Muscle layer of colon (tissue), 2 donors: ENCODE measurements at regions not wholly inside any gene's neighbourhood (a gene's known extent, or its start where the extent isn't known, plus 50 kb on each side); places are given as distances from the start of the nearest gene placed in this dataset.
"Not testable (repeated sequence)": the region's sequence is repeated elsewhere in the genome, so short reads cannot be mapped to it uniquely, and the experiment has no call there.

Source experiments
- H3K27ac ChIP-seq: one replicate; pipeline ENCODE4 v1.7.0; 2013; ENCODE audit warnings: low read depth, mild to moderate bottlenecking, low read length, moderate library complexity
- H3K27me3 ChIP-seq, 2 donors: one replicate each; pipeline ENCODE4 v1.7.0; 2013; ENCODE audit warnings: low read length in 2 of 2, mild to moderate bottlenecking in 2 of 2; ENCODE audit not compliant: insufficient read depth in 2 of 2, control insufficient read depth in 1 of 2
- H3K36me3 ChIP-seq: one replicate; pipeline ENCODE4 v1.7.0; 2013; ENCODE audit warnings: mild to moderate bottlenecking, low read length; ENCODE audit not compliant: insufficient read depth
- H3K4me1 ChIP-seq: one replicate; pipeline ENCODE4 v1.7.0; 2013; ENCODE audit warnings: mild to moderate bottlenecking, low read length; ENCODE audit not compliant: insufficient read depth
- H3K4me3 ChIP-seq, 2 donors: one replicate each; pipeline ENCODE4 v1.7.0; 2013; ENCODE audit warnings: low read length in 2 of 2, low read depth in 1 of 2, mild to moderate bottlenecking in 1 of 2, moderate library complexity in 1 of 2
- H3K9ac ChIP-seq: one replicate; pipeline ENCODE4 v1.7.0; 2013; ENCODE audit warnings: low read length
- H3K9me3 ChIP-seq: one replicate; pipeline ENCODE4 v1.7.0; 2013; ENCODE audit warnings: mild to moderate bottlenecking, low read length
- donor health status: abdominal sarcoma.
- donor health status: Adenocarcinoma of cecum.

DNA sequence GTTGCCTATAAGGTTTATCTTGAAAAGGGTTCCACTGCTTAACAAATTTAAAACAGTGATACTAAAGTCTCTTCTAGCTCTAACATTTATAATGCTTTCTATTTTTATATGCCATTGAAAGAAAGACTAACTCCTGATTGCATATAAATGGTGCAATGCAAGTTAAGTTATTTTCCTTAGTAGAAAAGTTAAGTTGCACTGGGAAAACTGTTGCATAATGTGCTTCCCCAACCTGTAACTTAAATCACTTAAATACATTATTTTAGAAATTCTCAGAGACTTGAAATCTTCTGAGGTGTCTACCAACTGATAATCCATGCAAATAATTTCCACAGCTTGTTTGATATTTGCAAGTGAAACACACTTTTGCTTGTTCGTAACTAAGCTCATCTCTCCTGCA is 175.0 kb upstream of the HMCN1 start:
- no peak overlapping the region for H3K4me3 ChIP-seq
- H3K4me1 ChIP-seq, result no peaks in the 10 kb centered on the region
- H3K9me3 ChIP-seq, result no peaks in the 10 kb centered on the region
- H3K27me3 ChIP-seq, result no peaks in the 10 kb centered on the region
- no peak overlapping the region for H3K9ac ChIP-seq
- H3K36me3 ChIP-seq, result no peaks in the 10 kb centered on the region
- no peak overlapping the region for H3K27ac ChIP-seq

- Histone ChIP-seq H3K9me3 (no peaks in the 10 kb centered on the region), H3K4me3 (no peak overlapping the region), H3K36me3 (no peaks in the 10 kb centered on the region), H3K9ac (no peak overlapping the region), H3K4me1 (no peaks in the 10 kb centered on the region), H3K27me3 (no peaks in the 10 kb centered on the region), H3K27ac (no peak overlapping the region)
Measured at GRCh38 chr1:185556561-185556960, 177.6 kb upstream of the HMCN1 start.

DNA sequence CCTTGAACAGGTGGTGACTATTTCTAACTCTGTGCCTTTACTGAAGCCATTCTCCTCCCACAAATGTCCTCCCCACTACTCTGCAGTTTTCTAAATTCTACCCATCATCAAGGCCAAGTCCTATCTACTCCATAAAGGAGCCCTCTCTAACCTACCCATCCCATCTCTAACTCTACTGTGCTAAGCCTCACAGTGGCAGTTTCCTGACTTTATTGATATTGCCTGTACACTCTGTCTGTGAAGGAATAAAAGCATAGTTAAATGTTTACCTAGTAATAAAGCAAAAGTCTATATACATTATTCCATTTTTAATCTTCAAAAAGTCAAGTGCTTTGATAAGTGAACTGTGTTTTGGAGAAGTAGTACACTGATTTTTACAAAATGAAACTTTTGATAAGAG is 178.4 kb upstream of the HMCN1 start:
- Histone ChIP-seq H3K27me3 (no peaks in the 10 kb centered on the region), H3K36me3 (no peaks in the 10 kb centered on the region), H3K9me3 (no peaks in the 10 kb centered on the region), H3K4me1 (no peaks in the 10 kb centered on the region), H3K9ac (no peak overlapping the region), H3K27ac (no peak overlapping the region), H3K4me3 (no peak overlapping the region)

DNA sequence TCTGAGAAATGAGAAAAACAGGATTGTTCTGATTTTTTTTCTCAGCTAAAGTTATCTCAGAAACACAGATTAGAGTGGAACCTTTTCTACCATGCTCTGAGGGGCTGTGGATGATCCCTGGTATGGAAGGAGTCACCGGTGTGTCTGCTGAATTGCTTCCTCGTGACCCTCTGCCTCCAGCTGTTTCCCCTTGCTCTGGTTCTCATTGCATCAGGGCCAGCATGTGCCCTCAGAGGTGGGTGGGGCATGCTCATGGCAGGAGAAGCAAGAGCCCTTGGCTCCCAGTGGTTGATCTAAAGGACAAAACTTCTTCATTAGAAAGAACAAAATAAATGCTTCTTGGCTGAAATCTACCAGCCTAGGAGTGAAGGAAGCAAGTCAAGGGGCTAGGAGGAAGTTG is 183.2 kb upstream of the HMCN1 start:
- H3K4me3 ChIP-seq, result no peak overlapping the region
- H3K36me3 ChIP-seq, result no peaks in the 10 kb centered on the region
- H3K4me1 ChIP-seq, result no peaks in the 10 kb centered on the region
- H3K27ac ChIP-seq, result no peak overlapping the region
- H3K27me3 ChIP-seq, result no peaks in the 10 kb centered on the region
- no peak overlapping the region for H3K9ac ChIP-seq
- no peaks in the 10 kb centered on the region for H3K9me3 ChIP-seq

DNA sequence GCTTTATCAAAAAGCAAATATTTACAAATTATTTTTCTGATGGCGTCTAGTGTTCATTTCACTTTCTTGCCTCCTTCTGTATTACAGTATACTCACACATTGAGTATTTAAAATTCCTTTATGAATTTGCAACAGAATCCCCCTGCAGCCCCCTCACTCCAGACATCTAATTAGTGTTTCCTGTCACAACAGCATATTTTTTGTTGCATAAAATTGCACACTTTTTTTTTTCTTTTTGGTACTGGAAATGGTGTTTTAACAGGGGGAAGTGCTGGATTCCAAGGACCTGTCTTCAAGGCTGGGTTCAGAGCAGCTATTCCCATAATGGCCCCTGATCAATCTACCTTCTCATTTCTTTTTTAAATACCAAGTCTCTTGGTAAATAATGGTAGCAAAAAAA is 184.3 kb upstream of the HMCN1 start:
- Histone ChIP-seq H3K27me3 (no peaks in the 10 kb centered on the region), H3K4me1 (no peaks in the 10 kb centered on the region), H3K27ac (no peak overlapping the region), H3K36me3 (no peaks in the 10 kb centered on the region), H3K9ac (no peak overlapping the region), H3K4me3 (no peak overlapping the region), H3K9me3 (no peaks in the 10 kb centered on the region)

GRCh38 chr1:185546029-185546428 is 188.2 kb upstream of the HMCN1 start:
- H3K4me3 ChIP-seq, result no peak overlapping the region
- H3K9me3 ChIP-seq, result no peaks in the 10 kb centered on the region
- no peaks in the 10 kb centered on the region for H3K4me1 ChIP-seq
- no peak overlapping the region for H3K27ac ChIP-seq
- H3K36me3 ChIP-seq, result no peaks in the 10 kb centered on the region
- no peak overlapping the region for H3K9ac ChIP-seq
- H3K27me3 ChIP-seq, result no peaks in the 10 kb centered on the region

DNA sequence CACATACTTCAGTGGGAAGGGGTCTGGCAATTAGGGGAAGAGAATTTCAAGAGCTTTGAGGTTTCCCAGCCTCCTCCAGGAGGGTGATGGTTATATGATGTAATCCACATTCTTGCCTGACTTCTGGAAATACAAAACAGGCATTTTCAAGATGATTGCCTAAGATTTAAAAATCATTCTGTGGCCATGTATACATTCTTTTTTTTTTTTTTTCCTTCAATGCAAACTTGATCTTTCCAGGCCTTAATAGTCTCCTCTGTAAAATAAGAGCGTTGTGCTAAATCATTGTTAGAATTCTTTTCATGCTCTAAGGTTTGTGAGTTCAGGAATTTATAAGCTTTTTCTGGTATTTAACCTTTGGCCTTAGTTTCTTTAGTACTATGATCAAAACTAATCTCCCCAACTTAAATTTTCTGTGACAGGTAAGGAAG is 192.3 kb upstream of the HMCN1 start:
- H3K36me3 ChIP-seq, result no peaks in the 10 kb centered on the region

GRCh38 chr1:185540295-185540694 is 193.9 kb upstream of the HMCN1 start:
- Histone ChIP-seq H3K27ac (no peak overlapping the region), H3K9me3 (no peaks in the 10 kb centered on the region), H3K27me3 (no peaks in the 10 kb centered on the region), H3K4me3 (no peak overlapping the region), H3K9ac (no peak overlapping the region), H3K36me3 (no peaks in the 10 kb centered on the region), H3K4me1 (no peaks in the 10 kb centered on the region)

More for the DNA sequence above, 192.3 kb upstream of the HMCN1 start:
- H3K9ac ChIP-seq, result no peak overlapping the region
- H3K4me3 ChIP-seq, result no peak overlapping the region
- no peaks in the 10 kb centered on the region for H3K27me3 ChIP-seq
- H3K9me3 ChIP-seq, result no peaks in the 10 kb centered on the region
- H3K4me1 ChIP-seq, result no peaks in the 10 kb centered on the region
- H3K27ac ChIP-seq, result no peak overlapping the region

DNA sequence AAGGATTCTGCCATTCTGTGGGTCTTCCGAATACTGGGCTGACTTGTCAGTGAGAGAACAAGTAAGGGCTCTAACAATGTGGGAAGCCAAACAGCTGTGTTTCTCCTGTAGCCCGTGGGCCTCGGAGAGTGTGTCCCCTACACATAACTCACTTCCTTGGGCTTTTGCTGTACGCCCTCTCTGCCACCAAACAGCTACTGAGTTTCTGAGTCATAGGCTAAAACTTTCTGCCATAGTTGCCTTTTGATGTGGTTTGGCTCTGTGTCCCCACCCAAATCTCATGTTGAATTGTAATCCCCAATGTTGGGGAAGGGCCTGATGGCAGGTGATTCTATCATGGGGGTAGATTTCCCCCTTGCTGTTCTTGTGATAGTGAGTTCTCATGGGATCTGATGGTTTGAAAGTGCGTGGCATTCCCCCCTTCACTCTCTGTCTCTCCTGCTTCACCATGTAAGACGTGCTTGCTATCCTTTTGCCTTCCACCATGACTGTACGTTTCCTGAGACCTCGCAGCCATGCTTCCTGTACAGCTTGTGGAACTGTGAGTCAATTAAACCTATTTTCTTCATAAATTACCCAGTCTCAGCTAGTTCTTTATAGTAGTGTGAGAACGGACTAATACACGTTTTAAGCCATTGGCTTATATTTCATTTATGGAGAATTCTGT is 194.8 kb upstream of the HMCN1 start:
- Histone ChIP-seq H3K4me3 (no peak overlapping the region), H3K27me3 (no peaks in the 10 kb centered on the region), H3K36me3 (no peaks in the 10 kb centered on the region), H3K27ac (no peak overlapping the region), H3K4me1 (no peaks in the 10 kb centered on the region), H3K9me3 (no peaks in the 10 kb centered on the region), H3K9ac (no peak overlapping the region)

DNA sequence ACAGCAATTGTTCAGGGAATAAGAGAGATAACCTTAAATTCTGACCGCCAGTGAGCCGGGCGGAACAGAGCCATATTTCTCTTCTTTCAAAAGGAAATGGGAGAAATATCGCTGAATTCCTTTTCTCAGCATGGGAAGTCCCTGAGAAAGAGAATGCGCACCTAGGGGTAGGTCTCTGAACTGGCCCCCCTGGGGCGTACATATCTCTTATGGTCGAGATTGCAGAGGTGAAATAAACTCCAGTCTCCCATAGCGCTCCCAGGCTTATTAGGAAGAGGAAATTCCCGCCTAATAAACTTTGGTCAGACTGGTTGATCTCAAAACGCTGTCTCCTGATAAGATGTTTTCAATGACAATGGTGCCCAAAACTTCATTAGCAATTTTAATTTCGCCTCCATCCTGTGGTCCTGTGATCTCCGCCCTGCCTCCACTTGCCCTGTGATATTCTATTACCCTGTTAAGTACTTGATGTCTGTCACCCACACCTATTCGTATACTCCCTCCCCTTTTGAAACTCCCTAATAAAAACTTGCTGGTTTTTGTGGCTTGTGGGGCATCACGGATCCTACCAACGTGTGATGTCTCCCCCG is 195.8 kb upstream of the HMCN1 start:
- H3K9ac ChIP-seq, H3K27ac ChIP-seq, H3K36me3 ChIP-seq, H3K4me1 ChIP-seq, H3K9me3 ChIP-seq, H3K27me3 ChIP-seq, H3K4me3 ChIP-seq: not testable (repeated sequence)

- Histone ChIP-seq H3K9me3 (no peaks in the 10 kb centered on the region), H3K9ac (no peak overlapping the region), H3K36me3 (no peaks in the 10 kb centered on the region), H3K4me1 (no peaks in the 10 kb centered on the region), H3K4me3 (no peak overlapping the region), H3K27ac (no peak overlapping the region), H3K27me3 (no peaks in the 10 kb centered on the region)
Measured at GRCh38 chr1:185537596-185537995, 196.6 kb upstream of the HMCN1 start.
